HG02981 (cell line): ENCODE measurements at regions not wholly inside any gene's neighbourhood (a gene's known extent, or its start where the extent isn't known, plus 50 kb on each side); places are given as distances from the start of the nearest gene placed in this dataset.
"Not testable (repeated sequence)": the region's sequence is repeated elsewhere in the genome, so short reads cannot be mapped to it uniquely, and the experiment has no call there.

Experiments
- ATAC-seq: cut with Tn5 transposase; IDR thresholded peaks from one replicate; pipeline ENCODE4 v1.9.1; 2021; ENCODE audit warnings: mild to moderate bottlenecking, moderate library complexity; ENCODE audit not compliant: unreplicated experiment

GRCh38 chr2:210376694-210377093 is 61.7 kb upstream of the MYL1 start:
- no peak for ATAC-seq

DNA sequence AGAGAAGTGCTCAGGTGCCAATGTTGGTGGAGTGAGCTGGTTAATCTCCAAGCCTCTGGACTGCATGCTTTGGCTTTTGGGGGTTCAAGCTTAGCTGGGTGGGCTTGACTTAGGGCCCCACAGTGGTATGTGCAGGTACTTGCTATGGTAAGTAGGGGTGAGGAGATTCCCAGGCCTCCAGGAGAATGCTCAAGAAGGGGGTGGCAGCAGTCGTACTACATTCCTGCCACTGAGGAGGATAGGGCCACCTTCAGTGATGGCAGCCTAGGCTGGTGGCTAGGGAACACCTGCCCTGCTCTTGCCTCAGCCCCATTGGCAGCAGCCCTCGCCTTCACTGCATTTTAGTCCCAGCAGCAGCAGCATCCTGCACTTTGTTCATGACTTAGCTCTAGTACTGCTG is 55.6 kb upstream of the MYL1 start:
- ATAC-seq: no peak

DNA sequence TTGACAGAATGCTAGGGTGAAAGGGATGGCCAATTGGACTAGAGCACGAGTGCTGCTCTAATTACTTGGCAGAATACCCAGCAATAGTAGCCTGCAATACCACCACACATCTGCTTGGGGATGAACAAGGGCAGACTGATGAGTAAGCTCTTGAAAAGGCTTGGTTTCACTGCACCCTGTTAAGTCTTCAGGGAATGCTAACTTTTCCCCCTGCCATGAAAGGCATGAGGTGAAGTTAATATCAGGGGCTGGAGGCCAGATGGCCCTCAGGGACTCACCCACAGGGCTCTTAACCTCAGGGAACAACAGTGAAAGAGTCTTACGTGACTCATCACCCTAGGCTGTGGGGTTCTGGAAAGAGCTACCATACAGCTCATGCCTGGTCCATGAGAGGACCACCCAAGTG is 51.7 kb upstream of the MYL1 start:
- peak; percentile 67 for ATAC-seq

GRCh38 chr2:210365475-210365874 is 50.5 kb upstream of the MYL1 start:
- ATAC-seq: not testable (repeated sequence)
